ENCODE measurements at regions not wholly inside any gene's neighbourhood (a gene's known extent, or its start where the extent isn't known, plus 50 kb on each side); places are given as distances from the start of the nearest gene placed in this dataset.

DNA sequence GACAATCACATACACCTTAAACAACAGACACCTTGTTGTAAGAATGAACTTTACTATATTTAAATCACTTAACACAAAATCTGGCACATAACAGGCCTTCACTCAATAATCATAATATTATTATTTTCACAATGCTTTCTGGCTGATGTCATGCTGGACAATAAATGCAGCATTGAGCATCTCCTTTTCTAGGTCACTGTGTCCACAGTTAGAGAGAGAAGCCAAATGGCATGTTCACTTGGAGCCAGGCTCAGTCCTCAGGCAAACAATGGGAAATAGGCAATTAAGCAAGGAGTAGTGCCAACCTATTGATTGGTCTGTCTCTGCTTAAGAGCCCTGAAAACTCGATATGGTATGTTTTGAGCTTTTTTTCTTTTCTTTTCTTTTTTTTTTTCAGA, 50.6 kb upstream of the KLF4 start:
- DNase-seq (ENCODE audit: low read depth, low spot score) = no peak
- no peaks in the 10 kb centered on the region for H3K27me3 Mint-ChIP-seq (ENCODE audit: low read depth)
- no peaks in the 10 kb centered on the region for H3K9me3 Mint-ChIP-seq
- TF ChIP-seq, protein P1, sequence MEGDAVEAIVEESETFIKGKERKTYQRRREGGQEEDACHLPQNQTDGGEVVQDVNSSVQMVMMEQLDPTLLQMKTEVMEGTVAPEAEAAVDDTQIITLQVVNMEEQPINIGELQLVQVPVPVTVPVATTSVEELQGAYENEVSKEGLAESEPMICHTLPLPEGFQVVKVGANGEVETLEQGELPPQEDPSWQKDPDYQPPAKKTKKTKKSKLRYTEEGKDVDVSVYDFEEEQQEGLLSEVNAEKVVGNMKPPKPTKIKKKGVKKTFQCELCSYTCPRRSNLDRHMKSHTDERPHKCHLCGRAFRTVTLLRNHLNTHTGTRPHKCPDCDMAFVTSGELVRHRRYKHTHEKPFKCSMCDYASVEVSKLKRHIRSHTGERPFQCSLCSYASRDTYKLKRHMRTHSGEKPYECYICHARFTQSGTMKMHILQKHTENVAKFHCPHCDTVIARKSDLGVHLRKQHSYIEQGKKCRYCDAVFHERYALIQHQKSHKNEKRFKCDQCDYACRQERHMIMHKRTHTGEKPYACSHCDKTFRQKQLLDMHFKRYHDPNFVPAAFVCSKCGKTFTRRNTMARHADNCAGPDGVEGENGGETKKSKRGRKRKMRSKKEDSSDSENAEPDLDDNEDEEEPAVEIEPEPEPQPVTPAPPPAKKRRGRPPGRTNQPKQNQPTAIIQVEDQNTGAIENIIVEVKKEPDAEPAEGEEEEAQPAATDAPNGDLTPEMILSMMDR (conservative IDR thresholded peaks at IDR 0.05) = no peak
- no peaks in the 10 kb centered on the region for H3K4me1 Mint-ChIP-seq
- H3K27ac Mint-ChIP-seq (ENCODE audit: unreplicated experiment) = no peak overlapping the region
- no peak overlapping the region for H3K4me3 Mint-ChIP-seq
- no peaks in the 10 kb centered on the region for H3K36me3 Mint-ChIP-seq (ENCODE audit: low read depth)

DNA sequence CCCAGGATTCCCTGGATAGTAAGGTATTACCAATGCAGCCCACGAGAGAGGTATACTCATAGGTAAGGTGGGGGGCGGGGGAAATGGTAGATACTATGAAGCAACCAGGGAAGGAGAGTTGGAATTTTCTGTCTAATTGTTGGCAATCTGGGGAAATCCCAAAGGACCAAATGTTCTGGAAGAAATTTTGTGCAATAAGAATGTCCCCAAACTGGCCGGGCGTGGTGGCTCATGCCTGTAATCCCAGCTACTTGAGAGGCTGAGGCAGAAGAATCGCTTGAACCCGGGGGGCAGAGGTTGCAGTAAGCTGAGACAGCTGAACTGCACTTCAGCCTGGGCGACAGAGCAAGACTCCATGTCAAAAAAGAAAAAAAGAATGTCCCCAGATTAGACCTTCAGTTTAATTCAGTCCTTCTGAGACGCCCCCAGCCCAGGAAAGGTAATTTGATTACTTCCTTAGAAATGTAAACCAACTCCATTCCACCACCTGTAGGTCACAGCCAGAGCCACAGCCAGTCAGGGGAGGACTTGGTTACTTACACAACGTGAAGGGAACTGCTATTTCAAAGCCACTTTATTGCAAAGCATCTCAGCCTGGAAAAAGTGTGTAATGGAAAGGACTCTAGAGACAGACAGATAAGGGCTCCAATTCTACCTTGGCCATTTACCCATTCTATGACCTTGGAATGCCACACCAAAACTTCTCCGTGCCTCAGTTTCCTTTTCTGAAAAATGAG, 50.0 kb upstream of the KLF4 start:
- no peak overlapping the region for H3K27ac Mint-ChIP-seq (ENCODE audit: unreplicated experiment)
- no peak overlapping the region for H3K4me3 Mint-ChIP-seq

More for the DNA sequence above, 50.0 kb upstream of the KLF4 start:
- DNase-seq (ENCODE audit: low read depth, low spot score) = no peak
- Mint-ChIP-seq H3K36me3 (ENCODE audit: low read depth) (no peaks in the 10 kb centered on the region), H3K4me1 (no peaks in the 10 kb centered on the region), H3K9me3 (no peaks in the 10 kb centered on the region), H3K27me3 (ENCODE audit: low read depth) (no peaks in the 10 kb centered on the region)
- TF ChIP-seq, protein P1 (conservative IDR thresholded peaks at IDR 0.05) = no peak

Data from neural crest cell (in vitro differentiated cells).